Stimulated activated CD4-positive, alpha-beta T cell treated with anti-CD3 and anti-CD28 coated beads, Interleukin-1b, Interleukin-23, amount 100 ng/mL, for 48 hours (primary cell): ENCODE measurements at regions not wholly inside any gene's neighbourhood (a gene's known extent, or its start where the extent isn't known, plus 50 kb on each side); places are given as distances from the start of the nearest gene placed in this dataset.

Experiments
- DNase-seq: peaks from one replicate; pipeline ENCODE4 v3.0.0-alpha.2; 2020

- DNase-seq: no peak
Measured at GRCh38 chr15:66933932-66934867, 131.2 kb upstream of the SMAD3 start.

GRCh38 chr15:66934868-66935520, 130.4 kb upstream of the SMAD3 start:
- no peak for DNase-seq

- DNase-seq: no peak
Measured at GRCh38 chr15:66935688-66936087, 129.7 kb upstream of the SMAD3 start.

- no peak for DNase-seq
Measured at GRCh38 chr15:66936109-66936860, 129.1 kb upstream of the SMAD3 start.

- DNase-seq: no peak
Measured at GRCh38 chr15:66936861-66937582, 128.4 kb upstream of the SMAD3 start.

GRCh38 chr15:66937588-66937987, 127.8 kb upstream of the SMAD3 start:
- DNase-seq: no peak

GRCh38 chr15:66938114-66938830, 127.1 kb upstream of the SMAD3 start:
- no peak for DNase-seq

- DNase-seq: no peak
Measured at GRCh38 chr15:66939016-66939415, 126.4 kb upstream of the SMAD3 start.

GRCh38 chr15:66939451-66940023, 125.9 kb upstream of the SMAD3 start:
- no peak for DNase-seq

- peak; percentile 13 for DNase-seq
Measured at GRCh38 chr15:66940368-66940767, 125.0 kb upstream of the SMAD3 start.

- no peak for DNase-seq
Measured at GRCh38 chr15:66941108-66941711, 124.2 kb upstream of the SMAD3 start.

- DNase-seq: no peak
Measured at GRCh38 chr15:66941791-66942190, 123.6 kb upstream of the SMAD3 start.

- no peak for DNase-seq
Measured at GRCh38 chr15:66942649-66943390, 122.6 kb upstream of the SMAD3 start.

- no peak for DNase-seq
Measured at GRCh38 chr15:66943456-66944095, 121.8 kb upstream of the SMAD3 start.

GRCh38 chr15:66944121-66944520, 121.3 kb upstream of the SMAD3 start:
- no peak for DNase-seq

- DNase-seq: no peak
Measured at GRCh38 chr15:66945286-66945685, 120.1 kb upstream of the SMAD3 start.

- DNase-seq: no peak
Measured at GRCh38 chr15:66945842-66946241, 119.6 kb upstream of the SMAD3 start.

GRCh38 chr15:66946578-66947164, 118.7 kb upstream of the SMAD3 start:
- peak; percentile 70 for DNase-seq

- no peak for DNase-seq
Measured at GRCh38 chr15:66947471-66947870, 117.9 kb upstream of the SMAD3 start.

GRCh38 chr15:66948294-66948693, 117.1 kb upstream of the SMAD3 start:
- DNase-seq: peak; percentile 20
